OCI-LY1 (cell line): ENCODE measurements at regions not wholly inside any gene's neighbourhood (a gene's known extent, or its start where the extent isn't known, plus 50 kb on each side); places are given as distances from the start of the nearest gene placed in this dataset.

Source experiments
- H2AFZ ChIP-seq: fragments of 200-600 bp; sonication (generic), shearing (Covaris generic); 2 replicates; pipeline ENCODE4 v1.6.0; 2014; ENCODE audit warnings: antibody characterized with exemption, mild to moderate bottlenecking, low read length
- H3F3A ChIP-seq: fragments of 200-600 bp; sonication (generic), shearing (Covaris generic); 2 replicates; pipeline ENCODE4 v1.6.0; 2014; ENCODE audit warnings: mild to moderate bottlenecking, antibody characterized with exemption, low read length, moderate library complexity; ENCODE audit not compliant: insufficient read depth
- H3K27ac ChIP-seq: fragments of 200-600 bp; sonication (generic); 2 replicates; pipeline ENCODE4 v1.5.1; 2014; ENCODE audit warnings: low read length, mixed run types, mild to moderate bottlenecking, low read depth; ENCODE audit not compliant: poor library complexity, severe bottlenecking
- H3K27me3 ChIP-seq: fragments of 200-600 bp; sonication (generic); 2 replicates; pipeline ENCODE4 v1.6.0; 2014; ENCODE audit warnings: antibody characterized with exemption, mild to moderate bottlenecking, low read length, moderate library complexity; ENCODE audit not compliant: insufficient read depth
- H3K36me3 ChIP-seq: fragments of 200-600 bp; sonication (generic); 2 replicates; pipeline ENCODE4 v1.6.1; 2014; ENCODE audit warnings: mild to moderate bottlenecking, antibody characterized with exemption, low read length, moderate library complexity, mixed read lengths; ENCODE audit not compliant: insufficient read depth
- H3K4me1 ChIP-seq: fragments of 200-600 bp; sonication (generic); 2 replicates; pipeline ENCODE4 v1.5.1; 2014; ENCODE audit warnings: mild to moderate bottlenecking, low read length, moderate library complexity; ENCODE audit not compliant: insufficient read depth, severe bottlenecking
- H3K4me2 ChIP-seq: fragments of 200-600 bp; sonication (generic), shearing (Covaris generic); 2 replicates; pipeline ENCODE4 v1.6.1; 2014; ENCODE audit warnings: low read length
- H3K4me3 ChIP-seq: fragments of 200-600 bp; sonication (generic); 2 replicates; pipeline ENCODE4 v1.5.1; 2014; ENCODE audit warnings: low read length, low read depth, mild to moderate bottlenecking, mixed read lengths; ENCODE audit not compliant: poor library complexity, severe bottlenecking
- H3K79me2 ChIP-seq: fragments of 200-600 bp; shearing (Covaris generic); 2 replicates; pipeline ENCODE4 v1.6.1; 2016; ENCODE audit warnings: mixed run types, low read length, mixed read lengths; ENCODE audit not compliant: insufficient read depth
- H3K9ac ChIP-seq: fragments of 200-600 bp; sonication (generic), shearing (Covaris generic); 2 replicates; pipeline ENCODE4 v1.6.1; 2014; ENCODE audit warnings: mild to moderate bottlenecking, low read length, mixed read lengths
- H3K9me2 ChIP-seq: fragments of 200-600 bp; sonication (generic), shearing (Covaris generic); 2 replicates; pipeline ENCODE4 v1.6.1; 2014; ENCODE audit warnings: low read depth, mild to moderate bottlenecking, low read length, mixed read lengths
- H3K9me3 ChIP-seq: fragments of 200-600 bp; shearing (Covaris generic); 2 replicates; pipeline ENCODE4 v1.6.1; 2014; ENCODE audit warnings: low read length, mixed read lengths
- H4K20me1 ChIP-seq: fragments of 200-600 bp; sonication (generic), shearing (Covaris generic); 2 replicates; pipeline ENCODE4 v1.6.0; 2016; ENCODE audit warnings: mild to moderate bottlenecking, low read length; ENCODE audit not compliant: insufficient read depth
- CTCF ChIP-seq: fragments of 200-600 bp; sonication (generic), shearing (Covaris generic); IDR thresholded peaks from 2 replicates; pipeline ENCODE4 v1.5.1; 2017; ENCODE audit warnings: mild to moderate bottlenecking, antibody characterized with exemption, low read length, moderate library complexity, mixed read lengths
- EZH2 ChIP-seq: fragments of 200-600 bp; sonication (generic), shearing (Covaris generic); IDR thresholded peaks from 2 replicates; pipeline ENCODE4 v1.8.0; 2017; ENCODE audit warnings: borderline replicate concordance, mixed run types, mild to moderate bottlenecking, antibody characterized with exemption, low read length, moderate library complexity, mixed read lengths

GRCh38 chr2:238728330-238729260 lies 119.3 kb upstream of the TWIST2 start:
- no peaks in the 10 kb centered on the region for H3F3A ChIP-seq
- H2AFZ ChIP-seq: no peak overlapping the region
- no peak overlapping the region for H3K27ac ChIP-seq
- H3K9ac ChIP-seq: no peak overlapping the region
- H3K27me3 ChIP-seq: no peaks in the 10 kb centered on the region
- H3K9me2 ChIP-seq: no peaks in the 10 kb centered on the region
- H3K4me1 ChIP-seq: no peaks in the 10 kb centered on the region
- no peak overlapping the region for H3K4me3 ChIP-seq
- no peak overlapping the region for H3K4me2 ChIP-seq
- H3K79me2 ChIP-seq: no peaks in the 10 kb centered on the region
- no peaks in the 10 kb centered on the region for H4K20me1 ChIP-seq
- H3K9me3 ChIP-seq: no peaks in the 10 kb centered on the region
- H3K36me3 ChIP-seq: no peaks in the 10 kb centered on the region
- TF ChIP-seq EZH2 (no peak), CTCF (no peak)

- no peaks in the 10 kb centered on the region for H4K20me1 ChIP-seq
- H3F3A ChIP-seq: no peaks in the 10 kb centered on the region
- H3K4me3 ChIP-seq: no peak overlapping the region
- H3K79me2 ChIP-seq: no peaks in the 10 kb centered on the region
- no peaks in the 10 kb centered on the region for H3K9me2 ChIP-seq
- H3K27me3 ChIP-seq: no peaks in the 10 kb centered on the region
- no peak for TF ChIP-seq EZH2
- no peak for TF ChIP-seq CTCF
- H3K9ac ChIP-seq: no peak overlapping the region
- H2AFZ ChIP-seq: no peak overlapping the region
- H3K27ac ChIP-seq: no peak overlapping the region
- no peak overlapping the region for H3K4me2 ChIP-seq
- H3K9me3 ChIP-seq: no peaks in the 10 kb centered on the region
- H3K4me1 ChIP-seq: no peaks in the 10 kb centered on the region
- H3K36me3 ChIP-seq: no peaks in the 10 kb centered on the region
These were observed 118.5 kb upstream of the TWIST2 start for GRCh38 chr2:238729261-238729935.

DNA sequence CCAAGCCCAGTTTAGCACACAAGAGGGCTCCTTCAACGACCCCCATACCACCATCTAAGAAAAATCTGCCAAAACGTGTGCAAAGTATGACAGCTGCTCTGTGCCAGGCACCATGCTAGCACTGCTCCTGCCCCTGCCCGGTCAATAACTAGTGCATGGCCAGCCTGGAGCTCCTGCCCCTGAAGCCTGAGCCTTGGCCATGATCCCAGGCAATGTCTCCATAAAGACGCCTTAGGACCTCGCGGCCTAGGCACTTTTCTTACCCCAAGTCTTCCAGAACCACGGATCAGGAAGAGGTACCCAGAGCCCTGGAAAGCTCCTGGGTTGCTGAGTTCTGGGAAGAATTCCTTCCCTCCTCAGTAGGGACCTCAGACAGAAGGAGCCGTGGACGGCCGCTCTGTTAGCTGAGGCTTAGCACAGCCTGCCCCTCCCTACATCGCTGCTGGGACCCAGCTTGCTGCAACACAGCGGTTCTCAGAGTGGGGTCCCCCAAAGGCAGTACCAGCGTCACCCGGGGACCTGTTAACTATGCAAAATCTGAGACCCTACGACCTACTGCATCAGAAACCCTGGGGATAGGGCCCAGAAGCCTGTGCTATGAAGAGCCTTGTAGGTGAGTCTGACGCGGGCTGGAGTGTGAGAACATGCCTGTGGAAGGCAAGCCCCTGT lies 117.8 kb upstream of the TWIST2 start:
- no peaks in the 10 kb centered on the region for H3K27me3 ChIP-seq
- no peak overlapping the region for H3K9ac ChIP-seq
- H3K27ac ChIP-seq: no peak overlapping the region
- H3K36me3 ChIP-seq: no peaks in the 10 kb centered on the region
- H3K4me1 ChIP-seq: no peaks in the 10 kb centered on the region
- H3F3A ChIP-seq: no peaks in the 10 kb centered on the region
- H3K4me2 ChIP-seq: no peak overlapping the region
- no peaks in the 10 kb centered on the region for H3K9me2 ChIP-seq
- TF ChIP-seq EZH2 (no peak), CTCF (no peak)
- H3K79me2 ChIP-seq: no peaks in the 10 kb centered on the region
- H4K20me1 ChIP-seq: no peaks in the 10 kb centered on the region
- H3K4me3 ChIP-seq: no peak overlapping the region
- H2AFZ ChIP-seq: no peak overlapping the region
- no peaks in the 10 kb centered on the region for H3K9me3 ChIP-seq
